ENCODE measurements at regions not wholly inside any gene's neighbourhood (a gene's known extent, or its start where the extent isn't known, plus 50 kb on each side); places are given as distances from the start of the nearest gene placed in this dataset.
"Not testable (repeated sequence)": the region's sequence is repeated elsewhere in the genome, so short reads cannot be mapped to it uniquely, and the experiment has no call there.

- no peak for DNase-seq
Observed at GRCh38 chr10:38209332-38209731, 115.2 kb downstream of the ZNF37A start.

- DNase-seq, result not testable (repeated sequence)
Observed at GRCh38 chr10:38209748-38210147, 115.6 kb downstream of the ZNF37A start.

GRCh38 chr10:38212460-38212859 is 118.3 kb downstream of the ZNF37A start:
- DNase-seq, result no peak

GRCh38 chr10:38226385-38226784 is 132.2 kb downstream of the ZNF37A start:
- DNase-seq, result no peak

- no peak for DNase-seq
Observed at GRCh38 chr10:38228394-38228793, 134.3 kb downstream of the ZNF37A start.

- DNase-seq, result not testable (repeated sequence)
Observed at GRCh38 chr10:38238479-38238878, 144.3 kb downstream of the ZNF37A start.

- DNase-seq, result not testable (repeated sequence)
Observed at GRCh38 chr10:38242061-38242649, 148.0 kb downstream of the ZNF37A start.

- not testable (repeated sequence) for DNase-seq
Observed at GRCh38 chr10:38248113-38248512, 154.0 kb downstream of the ZNF37A start.

- DNase-seq, result not testable (repeated sequence)
Observed at GRCh38 chr10:38252551-38252950, 158.4 kb downstream of the ZNF37A start.

GRCh38 chr10:38267555-38267954 is 173.4 kb downstream of the ZNF37A start:
- not testable (repeated sequence) for DNase-seq

GRCh38 chr10:38271031-38271430 is 176.9 kb downstream of the ZNF37A start:
- DNase-seq, result not testable (repeated sequence)

GRCh38 chr10:38274879-38275278 is 180.7 kb downstream of the ZNF37A start:
- DNase-seq, result not testable (repeated sequence)

- not testable (repeated sequence) for DNase-seq
Observed at GRCh38 chr10:38292560-38292959, 198.4 kb downstream of the ZNF37A start.

GRCh38 chr10:38310111-38310510 is 216.0 kb downstream of the ZNF37A start:
- not testable (repeated sequence) for DNase-seq

GRCh38 chr10:38315090-38315805 is 221.1 kb downstream of the ZNF37A start:
- DNase-seq, result not testable (repeated sequence)

- not testable (repeated sequence) for DNase-seq
Observed at GRCh38 chr10:38321393-38321792, 227.3 kb downstream of the ZNF37A start.

- DNase-seq, result not testable (repeated sequence)
Observed at GRCh38 chr10:38330306-38330705, 236.2 kb downstream of the ZNF37A start.

- DNase-seq, result not testable (repeated sequence)
Observed at GRCh38 chr10:38331106-38331505, 237.0 kb downstream of the ZNF37A start.

GRCh38 chr10:38333699-38334098 is 239.6 kb downstream of the ZNF37A start:
- DNase-seq, result not testable (repeated sequence)

GRCh38 chr10:38350645-38351044 is 256.5 kb downstream of the ZNF37A start:
- DNase-seq, result not testable (repeated sequence)

- peak; percentile 16 for DNase-seq
Observed at GRCh38 chr10:38354410-38354809, 260.3 kb downstream of the ZNF37A start.

- DNase-seq, result peak; percentile 83
Observed at GRCh38 chr10:38355911-38356526, 261.9 kb downstream of the ZNF37A start.

- peak; percentile 37 for DNase-seq
Observed at GRCh38 chr10:38356527-38356926, 262.4 kb downstream of the ZNF37A start.

- DNase-seq, result not testable (repeated sequence)
Observed at GRCh38 chr10:38362514-38362913, 268.4 kb downstream of the ZNF37A start.
